ENCODE measurements at regions not wholly inside any gene's neighbourhood (a gene's known extent, or its start where the extent isn't known, plus 50 kb on each side); places are given as distances from the start of the nearest gene placed in this dataset.

DNA sequence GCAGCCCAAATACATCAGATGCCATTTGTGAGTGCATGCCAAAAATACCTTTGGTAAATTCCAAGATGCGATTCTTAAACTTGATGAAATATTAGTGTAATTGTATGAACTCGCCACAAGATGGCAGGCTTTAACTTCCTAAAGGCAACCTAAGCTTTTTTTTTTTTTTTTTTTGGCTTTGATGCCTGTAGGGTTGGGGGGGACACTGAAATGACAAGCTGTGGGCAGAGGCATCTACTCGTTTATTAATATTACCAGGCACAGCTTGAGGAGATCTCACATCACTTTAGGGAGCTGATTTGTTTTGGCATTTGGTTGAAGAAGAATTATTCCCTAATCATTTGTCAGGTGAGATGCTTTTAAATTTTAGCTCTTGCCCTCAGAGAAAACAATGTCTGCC lies 126.7 kb upstream of the CCDC196 start:
- H3K27me3 Mint-ChIP-seq (ENCODE audit: low read depth), result peaks cover 6% of the 10 kb centered on the region
- H3K9me3 Mint-ChIP-seq, result no peaks in the 10 kb centered on the region
- H3K4me1 Mint-ChIP-seq (ENCODE audit: low read depth), result no peaks in the 10 kb centered on the region
- no peaks in the 10 kb centered on the region for H3K36me3 Mint-ChIP-seq (ENCODE audit: low read depth)
- no peak overlapping the region for H3K4me3 Mint-ChIP-seq
- H3K27ac Mint-ChIP-seq, result no peak overlapping the region

DNA sequence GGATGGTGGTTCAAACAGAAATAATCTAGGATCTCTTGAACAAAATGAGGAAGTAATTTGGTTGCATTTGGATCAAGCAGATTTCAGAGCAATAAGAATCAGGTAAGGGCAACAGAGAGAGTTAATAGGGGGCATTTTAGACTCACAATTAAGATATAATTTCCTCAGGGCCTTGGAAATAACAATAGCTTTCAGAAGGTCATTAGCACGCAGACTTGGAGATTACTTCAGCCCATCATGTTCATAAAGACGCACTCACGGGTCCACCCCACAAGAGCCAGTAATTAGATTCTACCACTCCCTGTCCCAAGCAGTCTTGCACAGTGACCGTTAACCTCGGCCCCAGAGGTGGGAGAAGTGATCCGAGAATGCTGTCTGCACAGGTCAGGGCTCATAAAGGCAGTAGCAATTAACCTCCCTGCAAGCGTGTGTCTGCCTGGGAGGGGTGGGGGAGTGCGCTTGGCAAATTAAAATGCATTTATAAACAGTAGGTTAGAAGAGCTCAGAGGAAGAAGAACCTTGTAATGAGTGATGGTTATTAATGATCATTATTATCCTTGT lies 125.7 kb upstream of the CCDC196 start:
- H3K36me3 Mint-ChIP-seq (ENCODE audit: low read depth), result no peaks in the 10 kb centered on the region
- H3K27ac Mint-ChIP-seq, result no peak overlapping the region
- H3K9me3 Mint-ChIP-seq, result no peaks in the 10 kb centered on the region
- peaks cover 6% of the 10 kb centered on the region for H3K27me3 Mint-ChIP-seq (ENCODE audit: low read depth)
- no peak overlapping the region for H3K4me3 Mint-ChIP-seq
- H3K4me1 Mint-ChIP-seq (ENCODE audit: low read depth), result no peaks in the 10 kb centered on the region

- H3K4me3 Mint-ChIP-seq, result no peak overlapping the region
- H3K9me3 Mint-ChIP-seq, result no peaks in the 10 kb centered on the region
- H3K27me3 Mint-ChIP-seq (ENCODE audit: low read depth), result peaks cover 6% of the 10 kb centered on the region
- H3K4me1 Mint-ChIP-seq (ENCODE audit: low read depth), result no peaks in the 10 kb centered on the region
- no peak overlapping the region for H3K27ac Mint-ChIP-seq
- no peaks in the 10 kb centered on the region for H3K36me3 Mint-ChIP-seq (ENCODE audit: low read depth)
Observed at GRCh38 chr14:66361013-66361412, 125.2 kb upstream of the CCDC196 start.

- H3K27me3 Mint-ChIP-seq (ENCODE audit: low read depth), result no peaks in the 10 kb centered on the region
- H3K4me3 Mint-ChIP-seq, result no peak overlapping the region
- H3K27ac Mint-ChIP-seq, result no peak overlapping the region
- H3K36me3 Mint-ChIP-seq (ENCODE audit: low read depth), result no peaks in the 10 kb centered on the region
- no peaks in the 10 kb centered on the region for H3K4me1 Mint-ChIP-seq (ENCODE audit: low read depth)
- no peaks in the 10 kb centered on the region for H3K9me3 Mint-ChIP-seq
Observed at GRCh38 chr14:66365388-66365787, 120.8 kb upstream of the CCDC196 start.

DNA sequence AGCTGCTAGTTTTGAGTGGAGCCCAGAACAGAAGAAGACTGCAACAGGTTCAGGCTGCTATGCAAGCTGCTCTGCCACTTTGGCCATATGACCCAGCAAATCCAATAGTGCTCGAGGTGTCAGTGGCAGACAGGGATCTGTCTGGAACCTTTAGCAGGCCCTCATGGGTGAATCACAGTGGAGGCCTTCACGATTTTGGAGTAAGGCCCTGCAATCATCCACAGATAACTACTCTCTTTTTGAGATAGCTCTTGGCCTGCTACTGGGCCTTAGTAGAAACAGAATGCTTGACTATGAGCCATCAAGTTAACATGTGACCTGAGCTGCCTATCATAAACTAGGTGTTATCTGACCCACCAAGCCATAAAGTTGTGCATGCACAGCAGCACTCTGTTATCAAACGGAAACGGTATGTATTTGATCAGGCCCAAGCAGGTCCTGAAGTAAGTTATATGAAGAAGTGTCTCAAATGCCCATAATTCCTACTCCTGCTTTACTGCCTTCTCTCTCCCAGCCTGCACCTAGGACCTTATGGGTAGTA lies 116.9 kb upstream of the CCDC196 start:
- Mint-ChIP-seq H3K4me1 (ENCODE audit: low read depth) (no peaks in the 10 kb centered on the region), H3K9me3 (no peaks in the 10 kb centered on the region), H3K4me3 (no peak overlapping the region), H3K27me3 (ENCODE audit: low read depth) (no peaks in the 10 kb centered on the region), H3K36me3 (ENCODE audit: low read depth) (no peaks in the 10 kb centered on the region), H3K27ac (no peak overlapping the region)

- Mint-ChIP-seq H3K4me1 (ENCODE audit: low read depth) (no peaks in the 10 kb centered on the region), H3K9me3 (no peaks in the 10 kb centered on the region), H3K27ac (no peak overlapping the region), H3K4me3 (no peak overlapping the region), H3K27me3 (ENCODE audit: low read depth) (no peaks in the 10 kb centered on the region), H3K36me3 (ENCODE audit: low read depth) (no peaks in the 10 kb centered on the region)
Observed at GRCh38 chr14:66371776-66372175, 114.4 kb upstream of the CCDC196 start.

DNA sequence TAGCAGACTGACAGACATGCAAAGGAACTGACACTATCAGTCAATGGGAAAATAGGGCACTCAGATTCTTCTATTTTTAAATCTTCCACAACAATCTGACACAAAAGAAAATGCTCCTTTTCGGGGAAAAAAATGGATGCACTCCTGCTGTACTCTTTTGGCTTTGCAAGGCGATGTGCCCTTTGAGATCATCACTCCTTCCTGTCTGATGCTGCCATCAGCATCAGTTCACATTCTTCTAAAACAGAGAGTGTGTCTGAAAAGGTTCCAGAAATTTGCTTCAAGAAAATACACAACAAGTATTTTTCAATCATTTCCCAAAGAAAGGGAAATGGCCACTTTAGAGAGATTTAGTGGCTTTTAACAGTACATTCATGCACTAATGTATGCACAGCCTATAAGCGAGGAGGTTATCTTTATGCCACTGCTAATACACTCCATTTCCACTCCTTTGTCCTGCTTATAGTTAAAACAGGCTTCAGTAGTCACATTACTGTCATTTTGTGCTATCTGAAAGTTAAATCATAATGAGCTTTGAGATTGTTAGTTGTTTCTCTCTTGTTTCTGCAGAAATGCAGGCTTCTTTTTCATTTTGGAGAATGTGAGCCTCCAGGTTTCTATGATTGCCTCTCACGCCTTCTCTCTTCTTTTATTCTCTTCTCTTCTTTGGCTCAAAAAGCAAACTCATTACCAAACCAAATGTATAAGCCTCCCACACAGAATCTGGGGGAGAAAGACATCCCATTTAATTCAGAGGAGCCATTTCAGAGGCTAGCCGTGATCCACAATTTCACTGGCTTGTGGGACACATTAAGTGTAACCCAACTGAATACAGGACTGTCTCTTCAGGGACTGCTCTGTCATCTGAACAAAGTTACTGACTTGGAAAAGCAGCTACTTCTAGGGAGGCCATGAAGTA lies 110.9 kb upstream of the CCDC196 start:
- H3K27me3 Mint-ChIP-seq (ENCODE audit: low read depth), result no peaks in the 10 kb centered on the region
- H3K36me3 Mint-ChIP-seq (ENCODE audit: low read depth), result no peaks in the 10 kb centered on the region
- no peaks in the 10 kb centered on the region for H3K9me3 Mint-ChIP-seq
- peaks cover 2% of the 10 kb centered on the region for H3K4me1 Mint-ChIP-seq (ENCODE audit: low read depth)
- H3K4me3 Mint-ChIP-seq, result no peak overlapping the region
- H3K27ac Mint-ChIP-seq, result no peak overlapping the region

DNA sequence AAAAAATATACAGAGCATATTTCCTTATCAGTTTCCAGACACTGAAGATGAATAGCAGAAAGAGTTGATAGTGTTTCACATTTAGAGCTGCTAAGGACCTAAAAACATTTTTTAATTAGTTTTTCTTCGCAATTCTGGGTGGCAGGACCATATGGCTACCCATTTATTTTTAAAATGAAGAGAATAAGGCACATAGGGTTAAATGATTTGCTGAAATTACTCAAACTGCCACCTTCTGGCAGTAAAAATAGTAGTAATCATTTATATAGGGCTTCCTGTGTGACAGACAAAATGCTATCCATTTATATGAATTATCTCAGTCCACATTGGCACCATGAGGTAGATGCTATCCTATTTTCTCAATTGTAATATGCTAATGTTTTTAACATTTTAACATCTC lies 108.6 kb upstream of the CCDC196 start:
- Mint-ChIP-seq H3K4me3 (no peak overlapping the region), H3K4me1 (ENCODE audit: low read depth) (peaks cover 2% of the 10 kb centered on the region), H3K27me3 (ENCODE audit: low read depth) (no peaks in the 10 kb centered on the region), H3K36me3 (ENCODE audit: low read depth) (no peaks in the 10 kb centered on the region), H3K9me3 (no peaks in the 10 kb centered on the region), H3K27ac (no peak overlapping the region)

GRCh38 chr14:66378712-66379505 lies 107.3 kb upstream of the CCDC196 start:
- peaks cover 2% of the 10 kb centered on the region for H3K4me1 Mint-ChIP-seq (ENCODE audit: low read depth)
- no peak overlapping the region for H3K4me3 Mint-ChIP-seq
- no peak overlapping the region for H3K27ac Mint-ChIP-seq
- no peaks in the 10 kb centered on the region for H3K27me3 Mint-ChIP-seq (ENCODE audit: low read depth)
- no peaks in the 10 kb centered on the region for H3K9me3 Mint-ChIP-seq
- H3K36me3 Mint-ChIP-seq (ENCODE audit: low read depth), result no peaks in the 10 kb centered on the region

DNA sequence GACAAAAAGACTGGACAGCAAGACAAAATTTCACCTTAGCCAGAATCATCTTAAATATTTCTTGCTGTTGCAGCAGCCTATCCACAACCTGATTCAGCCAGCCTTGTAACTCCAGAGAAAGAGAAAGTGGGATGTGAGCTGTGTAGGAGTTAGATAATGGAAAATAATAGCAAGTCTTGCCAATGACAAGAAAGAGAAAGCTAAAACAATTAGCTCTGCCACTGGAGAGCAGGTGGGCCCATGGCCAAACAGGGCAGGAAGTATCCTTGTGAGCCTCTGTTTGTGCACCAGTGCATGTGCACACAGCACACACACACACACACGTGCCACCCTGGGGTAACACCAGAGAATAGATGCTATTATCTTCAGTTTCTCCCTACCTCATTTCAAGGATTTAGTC lies 106.0 kb upstream of the CCDC196 start:
- no peaks in the 10 kb centered on the region for H3K36me3 Mint-ChIP-seq (ENCODE audit: low read depth)
- H3K4me1 Mint-ChIP-seq (ENCODE audit: low read depth), result peaks cover 2% of the 10 kb centered on the region
- H3K9me3 Mint-ChIP-seq, result no peaks in the 10 kb centered on the region
- no peak overlapping the region for H3K4me3 Mint-ChIP-seq
- H3K27me3 Mint-ChIP-seq (ENCODE audit: low read depth), result no peaks in the 10 kb centered on the region
- no peak overlapping the region for H3K27ac Mint-ChIP-seq

DNA sequence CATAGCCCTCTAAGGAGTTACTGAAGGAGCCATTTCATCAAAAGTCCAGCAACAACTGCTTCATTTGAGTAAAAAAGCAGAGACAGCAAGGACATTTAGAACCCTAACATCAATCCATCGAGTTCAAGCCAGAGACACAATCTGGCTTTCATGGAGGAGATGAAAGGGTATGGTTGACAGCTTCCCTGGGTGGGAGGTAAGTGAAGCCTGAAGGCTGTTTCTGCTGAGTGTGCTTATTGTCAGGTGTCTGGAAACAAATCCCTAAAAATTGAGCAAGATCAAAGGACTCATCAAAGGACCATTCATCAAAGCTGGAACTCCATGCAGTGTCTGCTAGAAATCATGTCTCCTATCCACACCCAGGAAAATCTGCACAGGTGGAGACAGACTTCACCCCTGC lies 104.4 kb upstream of the CCDC196 start:
- peaks cover 2% of the 10 kb centered on the region for H3K4me1 Mint-ChIP-seq (ENCODE audit: low read depth)
- no peaks in the 10 kb centered on the region for H3K36me3 Mint-ChIP-seq (ENCODE audit: low read depth)
- no peak overlapping the region for H3K4me3 Mint-ChIP-seq
- no peaks in the 10 kb centered on the region for H3K27me3 Mint-ChIP-seq (ENCODE audit: low read depth)
- no peak overlapping the region for H3K27ac Mint-ChIP-seq
- no peaks in the 10 kb centered on the region for H3K9me3 Mint-ChIP-seq

GRCh38 chr14:66383257-66383656 lies 102.9 kb upstream of the CCDC196 start:
- Mint-ChIP-seq H3K36me3 (ENCODE audit: low read depth) (no peaks in the 10 kb centered on the region), H3K4me1 (ENCODE audit: low read depth) (peaks cover 2% of the 10 kb centered on the region), H3K27ac (no peak overlapping the region), H3K4me3 (no peak overlapping the region), H3K27me3 (ENCODE audit: low read depth) (peaks cover under 1% of the 10 kb centered on the region), H3K9me3 (no peaks in the 10 kb centered on the region)

DNA sequence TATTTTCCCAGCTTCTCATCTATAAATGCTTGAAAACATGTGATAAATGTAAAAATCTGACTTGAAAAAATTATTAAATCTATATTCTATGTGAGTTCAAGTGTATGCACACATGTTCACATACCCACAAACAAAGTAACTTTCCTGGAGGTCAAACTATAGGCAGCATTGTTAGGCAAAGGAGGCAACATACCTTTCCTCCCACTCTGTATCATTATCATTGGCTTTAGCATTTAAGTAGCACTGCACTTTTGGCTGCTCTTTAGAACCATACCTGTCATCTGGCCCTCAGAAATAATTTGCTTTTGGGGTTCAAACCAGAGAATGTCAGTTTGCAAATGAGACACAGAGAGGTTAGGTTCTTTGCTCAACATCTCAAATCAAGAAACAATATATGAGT lies 102.4 kb upstream of the CCDC196 start:
- H3K27ac Mint-ChIP-seq, result no peak overlapping the region
- H3K27me3 Mint-ChIP-seq (ENCODE audit: low read depth), result peaks cover 6% of the 10 kb centered on the region
- no peak overlapping the region for H3K4me3 Mint-ChIP-seq
- H3K36me3 Mint-ChIP-seq (ENCODE audit: low read depth), result no peaks in the 10 kb centered on the region
- H3K9me3 Mint-ChIP-seq, result no peaks in the 10 kb centered on the region
- H3K4me1 Mint-ChIP-seq (ENCODE audit: low read depth), result no peaks in the 10 kb centered on the region

GRCh38 chr14:66388516-66388915 lies 97.7 kb upstream of the CCDC196 start:
- Mint-ChIP-seq H3K4me1 (ENCODE audit: low read depth) (peaks cover 3% of the 10 kb centered on the region), H3K9me3 (no peaks in the 10 kb centered on the region), H3K4me3 (no peak overlapping the region), H3K36me3 (ENCODE audit: low read depth) (no peaks in the 10 kb centered on the region), H3K27ac (no peak overlapping the region), H3K27me3 (ENCODE audit: low read depth) (peaks cover 34% of the 10 kb centered on the region)

All from T-helper 1 cell treated with Interleukin-12 subunit alpha and Interleukin-12 subunit beta and Interleukin-4 antibody, amounts not matched to agents 30 μg/mL and 1 μg/mL, for 36 hours (primary cell).